Stimulated activated CD8-positive, alpha-beta memory T cell treated with anti-CD3 and anti-CD28 coated beads, Interleukin-2, amount 100 ng/mL, for 1 hour (primary cell): ENCODE measurements at regions not wholly inside any gene's neighbourhood (a gene's known extent, or its start where the extent isn't known, plus 50 kb on each side); places are given as distances from the start of the nearest gene placed in this dataset.

ENCODE experiments used
- DNase-seq, 2 donors: peaks; one replicate each; pipeline ENCODE4 v3.0.0-alpha.2; 2020; ENCODE audit warnings: low read depth in 2 of 2

DNA sequence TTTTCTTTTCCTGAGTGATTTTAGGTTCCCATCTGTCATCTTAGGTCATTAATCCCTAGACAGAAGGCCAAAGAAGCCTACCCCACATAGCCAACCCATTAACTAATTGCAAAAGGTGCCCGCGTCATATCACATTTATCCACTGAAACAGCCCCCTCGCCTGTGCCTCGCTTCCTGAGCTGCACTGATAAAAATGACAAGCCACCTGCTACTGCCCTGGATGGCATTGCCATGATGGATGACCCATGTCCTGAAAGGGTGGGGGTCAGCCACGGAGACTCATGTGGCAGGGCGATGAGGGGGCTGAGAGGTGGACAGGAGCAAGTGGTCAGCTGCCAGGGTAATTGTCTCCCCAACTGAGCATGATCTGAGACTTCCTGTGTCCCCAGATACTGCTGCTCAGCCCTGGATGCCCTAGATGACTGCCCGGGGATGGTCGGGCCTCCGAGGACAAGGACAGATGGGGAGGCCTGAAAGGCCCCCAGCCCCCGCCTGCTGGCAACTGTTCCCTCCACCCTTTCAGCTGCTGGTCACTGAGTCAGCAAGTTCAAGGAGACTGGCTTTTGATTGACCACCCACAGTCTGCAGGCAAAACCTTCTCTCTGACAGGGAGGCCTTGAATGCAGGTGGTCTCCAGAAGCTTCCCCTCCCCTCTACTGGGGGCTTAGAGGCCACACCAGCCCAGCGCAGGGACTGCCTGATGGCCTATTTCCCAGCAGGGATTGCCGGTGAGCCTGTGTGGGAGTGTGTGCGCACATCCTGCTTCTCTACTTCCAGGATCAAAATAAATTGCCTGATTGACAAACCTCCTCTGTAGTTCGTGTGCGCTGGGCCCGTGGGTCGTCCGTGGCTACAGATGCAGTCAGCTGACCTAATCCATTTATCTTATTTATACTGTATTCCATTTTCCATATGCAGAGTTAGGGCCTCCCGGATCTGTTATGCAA, 496.3 kb downstream of the BCOR start:
- no peak for DNase-seq

DNA sequence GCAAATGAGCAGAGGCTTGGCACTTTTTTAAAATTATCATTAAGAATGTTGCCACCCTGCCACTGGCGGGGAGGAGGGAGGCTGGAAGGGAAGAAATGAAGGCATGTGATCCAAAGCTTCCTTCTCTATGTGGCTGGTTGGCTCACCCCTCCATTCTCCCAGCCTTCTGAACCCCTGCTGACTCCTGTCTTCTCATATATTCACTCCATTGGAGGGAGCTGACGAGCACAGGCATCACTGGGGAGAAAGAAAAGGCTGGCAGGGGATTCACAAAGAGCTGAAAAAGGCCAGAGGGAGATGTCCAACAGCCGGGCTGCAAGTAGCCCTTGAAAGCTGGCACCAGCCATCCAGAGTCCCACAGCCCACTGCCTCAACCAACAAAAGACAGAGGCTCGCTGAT, 495.6 kb downstream of the BCOR start:
- DNase-seq, result no peak

DNA sequence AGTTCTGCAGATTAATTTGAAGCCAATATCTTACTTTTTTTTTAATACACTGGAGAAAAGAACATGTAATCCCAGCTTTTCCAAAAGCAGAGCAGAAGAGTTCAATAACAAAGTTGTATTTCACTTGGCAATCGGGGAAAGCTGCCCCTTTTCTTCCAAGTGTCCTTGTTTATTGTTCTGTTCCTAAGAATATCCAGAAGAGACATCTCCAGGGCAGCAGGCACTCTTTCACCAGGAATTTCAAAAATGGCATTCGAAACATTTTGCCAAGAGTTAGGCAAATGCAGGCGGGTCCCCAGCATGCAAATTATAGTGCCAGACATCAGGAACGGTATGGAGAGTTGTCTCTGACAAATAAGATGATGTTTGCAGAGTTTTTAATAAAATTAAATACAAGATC, 494.5 kb downstream of the BCOR start:
- no peak for DNase-seq

- DNase-seq, result no peak
These were observed 492.6 kb downstream of the BCOR start for GRCh38 chrX:39605183-39605582.

DNA sequence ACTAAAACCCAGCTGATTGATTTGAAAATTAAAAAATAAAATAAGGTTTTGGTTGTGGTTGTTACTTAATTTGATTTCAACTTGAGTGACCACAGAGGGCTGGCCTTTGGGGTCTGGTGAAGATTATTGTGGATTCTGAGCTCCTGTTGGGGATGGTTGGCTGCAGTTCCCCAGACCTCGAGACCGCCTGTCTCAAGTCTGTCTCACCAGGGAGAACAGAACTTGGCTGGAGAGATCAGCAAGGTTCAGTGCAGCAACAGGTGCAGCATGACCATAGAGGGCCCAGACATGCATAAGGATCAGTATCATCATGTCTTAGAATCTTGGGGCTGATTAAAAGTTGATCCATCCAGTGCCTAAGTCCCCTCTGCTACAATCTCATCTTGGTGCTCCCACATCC, 491.9 kb downstream of the BCOR start:
- DNase-seq, result no peak

- DNase-seq, result no peak
These were observed 487.8 kb downstream of the BCOR start for GRCh38 chrX:39609941-39610340.

GRCh38 chrX:39611468-39611867, 486.3 kb downstream of the BCOR start:
- DNase-seq, result no peak

DNA sequence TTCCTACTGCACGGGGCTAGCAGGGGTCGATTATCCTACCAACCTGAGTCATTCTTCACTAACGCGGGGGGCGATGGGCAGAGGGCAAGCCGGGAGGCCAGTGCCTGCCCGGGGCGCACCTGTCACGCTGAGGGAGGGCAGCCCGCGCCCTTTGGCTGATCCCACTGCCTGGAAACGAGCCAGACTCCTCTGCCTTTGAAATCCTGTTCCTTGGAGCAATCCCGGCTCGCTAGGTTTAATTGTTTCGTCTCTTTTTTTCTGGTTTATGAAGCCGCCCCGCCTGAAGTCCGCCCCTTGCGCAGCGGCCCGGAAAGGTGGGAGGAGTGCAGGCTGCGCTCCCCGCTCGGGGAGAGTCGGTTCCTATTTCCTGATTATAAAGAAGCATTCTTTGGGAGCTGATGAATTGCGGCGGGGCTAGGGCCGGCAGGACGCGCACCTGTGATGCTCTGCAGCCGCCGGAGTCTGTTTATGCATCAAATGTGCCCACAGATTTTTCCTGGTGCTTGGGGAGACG, 484.2 kb downstream of the BCOR start:
- DNase-seq, result no peak

DNA sequence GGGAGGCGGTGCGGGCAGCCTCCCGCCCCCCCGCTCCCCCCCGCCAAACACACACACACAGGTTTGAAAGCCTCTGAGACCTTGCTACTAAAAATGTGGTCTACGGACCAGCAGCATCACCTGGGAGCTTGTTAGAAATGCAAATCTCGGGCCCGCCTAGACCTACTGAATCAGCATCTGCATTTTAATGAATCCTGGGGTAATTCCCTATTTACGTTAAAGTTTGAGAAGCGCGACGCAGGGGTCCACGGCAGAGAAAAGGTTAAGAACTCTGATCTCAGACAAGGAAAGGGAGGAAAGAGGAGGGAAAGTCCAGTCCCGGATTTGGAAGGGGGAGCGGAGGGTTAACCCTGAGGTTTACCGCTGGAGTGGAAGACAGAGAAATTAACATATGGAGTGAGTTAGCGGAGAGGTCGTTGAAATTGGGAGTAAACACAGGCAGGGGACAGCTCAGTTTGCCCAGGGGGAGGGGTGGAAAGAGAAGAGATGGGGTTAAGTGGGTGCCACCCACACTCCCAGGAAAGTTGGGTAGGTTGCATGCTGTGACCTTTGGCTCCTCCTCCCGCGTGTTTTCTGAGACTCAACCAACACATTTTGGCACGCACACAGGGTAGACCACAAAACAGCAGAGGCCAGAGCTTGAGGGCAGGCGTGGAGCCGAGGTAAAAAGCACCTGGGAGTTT, 483.6 kb downstream of the BCOR start:
- DNase-seq, result no peak

GRCh38 chrX:39614680-39614998, 483.1 kb downstream of the BCOR start:
- DNase-seq, result no peak

GRCh38 chrX:39616098-39616729, 481.5 kb downstream of the BCOR start:
- DNase-seq, result no peak

DNA sequence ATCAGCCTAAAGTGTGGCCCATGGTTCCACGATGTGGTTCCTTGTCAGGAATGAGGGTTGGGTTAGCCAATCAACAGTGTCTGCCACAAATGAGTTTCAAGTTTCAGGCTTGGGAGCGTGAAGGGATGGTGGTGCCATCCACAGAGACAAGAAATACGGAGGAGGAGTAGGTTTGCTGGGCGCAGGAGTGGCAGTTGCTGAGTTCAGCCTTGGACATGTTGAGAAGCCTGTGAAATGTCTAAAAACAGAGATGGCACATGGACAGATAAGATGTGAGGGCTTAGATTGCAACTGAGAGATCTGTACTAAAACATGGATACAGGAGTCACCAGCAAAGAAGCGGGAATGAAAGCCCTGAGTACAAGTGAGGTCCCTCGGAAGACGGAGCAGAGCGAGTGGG, 481.0 kb downstream of the BCOR start:
- no peak for DNase-seq

DNA sequence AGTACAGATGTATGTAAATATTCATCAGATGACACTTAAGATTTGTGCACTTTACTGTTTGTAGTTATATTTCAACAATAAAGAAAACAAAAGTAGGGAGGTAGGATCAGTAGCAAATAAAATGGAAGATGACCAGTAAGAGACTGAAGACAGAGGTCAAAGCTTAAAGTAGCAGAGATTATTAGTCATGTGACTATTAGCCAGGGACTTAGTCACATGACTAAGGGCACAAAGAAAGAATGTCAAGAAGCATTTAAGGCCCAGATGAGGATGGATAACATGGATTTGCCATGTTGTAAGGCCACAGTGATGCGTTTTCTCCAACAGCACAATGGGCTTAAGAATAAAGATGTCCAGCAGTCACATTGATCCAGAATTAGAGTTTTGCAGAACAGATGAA, 479.6 kb downstream of the BCOR start:
- no peak for DNase-seq

GRCh38 chrX:39619182-39620009, 478.4 kb downstream of the BCOR start:
- DNase-seq, result no peak

- no peak for DNase-seq
These were observed 473.6 kb downstream of the BCOR start for GRCh38 chrX:39624166-39624565.

- DNase-seq, result no peak
These were observed 471.9 kb downstream of the BCOR start for GRCh38 chrX:39625810-39626209.

DNA sequence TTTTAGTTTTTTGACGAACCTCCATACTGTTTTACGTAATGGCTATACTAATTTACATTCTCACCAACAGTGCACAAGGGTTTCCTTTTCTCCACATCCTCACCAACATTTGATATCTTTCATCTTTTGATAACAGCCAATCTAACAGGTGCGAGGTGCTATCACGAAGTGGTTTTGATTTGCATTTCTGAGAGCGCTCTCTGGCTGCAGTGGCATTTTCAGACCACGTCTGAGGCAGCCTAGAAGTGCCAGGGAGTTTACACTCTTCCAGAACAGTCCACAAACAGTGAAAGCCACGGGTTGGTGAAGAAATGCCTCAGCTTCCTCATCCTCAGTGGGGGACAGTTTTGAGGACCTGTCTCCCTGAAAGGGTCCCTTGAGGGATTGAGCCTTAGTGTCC, 471.0 kb downstream of the BCOR start:
- no peak for DNase-seq

- DNase-seq, result no peak
These were observed 470.5 kb downstream of the BCOR start for GRCh38 chrX:39627257-39627656.

- no peak for DNase-seq
These were observed 468.8 kb downstream of the BCOR start for GRCh38 chrX:39629001-39629400.

DNA sequence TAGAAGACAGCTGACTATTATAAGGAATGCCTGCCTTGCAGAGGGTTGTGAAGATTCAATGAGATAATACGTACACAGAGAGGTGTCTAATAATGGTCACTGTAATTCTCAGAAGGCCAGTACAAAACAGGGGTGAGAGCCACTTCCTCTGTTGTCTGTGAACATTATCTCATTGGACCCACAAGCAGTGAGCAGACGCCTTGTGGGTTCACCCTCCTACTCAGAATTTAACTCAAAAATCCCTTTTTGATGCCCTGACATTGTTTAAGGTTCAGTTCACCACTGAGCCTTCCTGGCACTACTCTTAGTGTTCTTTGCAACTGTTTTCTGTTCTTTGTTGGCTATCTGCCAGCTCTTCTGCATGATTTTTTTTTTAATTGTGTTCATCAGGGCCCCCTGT, 467.4 kb downstream of the BCOR start:
- no peak for DNase-seq

GRCh38 chrX:39631276-39632229, 466.2 kb downstream of the BCOR start:
- no peak for DNase-seq
